ENCODE measurements at regions not wholly inside any gene's neighbourhood (a gene's known extent, or its start where the extent isn't known, plus 50 kb on each side); places are given as distances from the start of the nearest gene placed in this dataset.

- TF ChIP-seq REST (IDR thresholded peaks at IDR 0.05; ENCODE audit: unreplicated experiment) (no peak), EZH2 (IDR thresholded peaks at IDR 0.05; ENCODE audit: low read depth, unreplicated experiment) (no peak)
These were observed 1365.5 kb upstream of the CHAC2 start (continued) for GRCh38 chr2:52402128-52402527.

- Mint-ChIP-seq H3K27ac (no peak overlapping the region), H3K9me3 (no peaks in the 10 kb centered on the region), H3K36me3 (ENCODE audit: low read depth) (no peaks in the 10 kb centered on the region), H3K4me1 (0 out of 3 replicates have a peak, but pooled peaks cover 2% of the 10 kb centered on the region), H3K4me3 (no peak overlapping the region), H3K27me3 (ENCODE audit: insufficient read depth, low read depth, poor library complexity) (no peaks in the 10 kb centered on the region)
- Histone ChIP-seq H3K27ac (ENCODE audit: low read depth) (no peak overlapping the region), H3K79me2 (replicated peaks; ENCODE audit: insufficient read depth) (no peaks in the 10 kb centered on the region), H3K27me3 (ENCODE audit: insufficient read depth) (no peaks in the 10 kb centered on the region), H3F3A (replicated peaks; ENCODE audit: low read depth) (no peaks in the 10 kb centered on the region), H3K4me3 (no peak overlapping the region), H3K4me1 (ENCODE audit: insufficient read depth) (no peaks in the 10 kb centered on the region), H3K36me3 (ENCODE audit: insufficient read depth) (no peaks in the 10 kb centered on the region), H3K4me2 (no peak overlapping the region), H4K20me1 (replicated peaks; ENCODE audit: insufficient read depth) (no peaks in the 10 kb centered on the region), H3K9me2 (ENCODE audit: insufficient read depth) (0 out of 2 replicates have a peak, but pooled peaks cover 4% of the 10 kb centered on the region), H2AFZ (no peak overlapping the region)
- ATAC-seq (no peak), DNase-seq (ENCODE audit: low spot score) (no peak)
- TF ChIP-seq EZH2phosphoT487 (IDR thresholded peaks at IDR 0.05; ENCODE audit: unreplicated experiment): no peak
- TF ChIP-seq REST (IDR thresholded peaks at IDR 0.05; ENCODE audit: unreplicated experiment): no peak
- no peak for TF ChIP-seq CTCF (conservative IDR thresholded peaks at IDR 0.05; ENCODE audit: low read depth in 2 of 2)
- TF ChIP-seq EZH2 (IDR thresholded peaks at IDR 0.05; ENCODE audit: low read depth, unreplicated experiment): no peak
- TF ChIP-seq NANOG (IDR thresholded peaks at IDR 0.05; ENCODE audit: borderline replicate concordance): no peak
- TF ChIP-seq ZNF462 (CRISPR knock-in tag; IDR thresholded peaks at IDR 0.05): no peak
- no peak for TF ChIP-seq ETS1 (IDR thresholded peaks at IDR 0.05)
- no peak for TF ChIP-seq POLR2AphosphoS5 (IDR thresholded peaks at IDR 0.05; ENCODE audit: low read depth)
These were observed 1364.9 kb upstream of the NRXN1 start for GRCh38 chr2:52396836-52397235.

Measured in GM23338 (cell line).